Thyroid gland (tissue), 4 donors: ENCODE measurements at regions not wholly inside any gene's neighbourhood (a gene's known extent, or its start where the extent isn't known, plus 50 kb on each side); places are given as distances from the start of the nearest gene placed in this dataset.
"Not testable (repeated sequence)": the region's sequence is repeated elsewhere in the genome, so short reads cannot be mapped to it uniquely, and the experiment has no call there.

Source experiments
- DNase-seq, 2 donors: peaks; one replicate each; pipeline ENCODE4 v3.0.0-alpha.2; 2019
- H3K27ac ChIP-seq, 3 donors: fragments of 200-600 bp; sonication (generic); 1 replicate in 2 of 3; 2 replicates in 1 of 3; pipeline ENCODE4 v1.5.1; 2016 to 2019; ENCODE audit warnings: mild to moderate bottlenecking in 1 of 3, moderate library complexity in 1 of 3
- H3K27me3 ChIP-seq: fragments of 200-600 bp; sonication (generic); one replicate; pipeline ENCODE4 v1.5.1; 2019
- H3K36me3 ChIP-seq, 2 donors: fragments of 200-600 bp; sonication (generic); one replicate each; pipeline ENCODE4 v1.5.1; 2016 to 2019
- H3K4me1 ChIP-seq, 2 donors: fragments of 200-600 bp; sonication (generic); one replicate each; pipeline ENCODE4 v1.5.1; 2017 to 2019
- H3K4me3 ChIP-seq, 3 donors: fragments of 200-600 bp; sonication (generic); replicated peaks in 1 of 3; 1 replicate in 2 of 3; 2 replicates in 1 of 3; pipeline ENCODE4 v1.5.1; 2016; ENCODE audit warnings: mild to moderate bottlenecking in 1 of 3
- H3K9me3 ChIP-seq: fragments of 200-600 bp; sonication (generic); one replicate; pipeline ENCODE4 v1.5.1; 2017
- POLR2A ChIP-seq, 2 donors: fragments of 450-650 bp; IDR thresholded peaks; one replicate each; pipeline ENCODE4 v1.6.1; 2017; ENCODE audit warnings: antibody characterized with exemption in 2 of 2, mild to moderate bottlenecking in 2 of 2, moderate library complexity in 1 of 2
- WGBS, 2 donors: methylation state at CpG; one replicate each; pipeline ENCODE4 v1.1.5; 2017; 5-methylcytosine and 5-hydroxymethylcytosine counted together
- intact Hi-C: fragments of 100-400 bp; cut with DNase I; formaldehyde crosslinking; loops from one replicate; pipeline ENCODE4 v1.15.1; 2023
- TF ChIP-seq, protein P1 (sequence below), 6 experiments: fragments of 200-600 bp in 3 of 6; fragments of 450-650 bp in 3 of 6; sonication (generic) in 3 of 6; IDR thresholded peaks; one replicate each; pipeline ENCODE4 v1.5.1; 2016 to 2019; ENCODE audit warnings: antibody characterized with exemption in 6 of 6, mild to moderate bottlenecking in 2 of 6, inconsistent platforms in 1 of 6, moderate library complexity in 1 of 6

DNA sequence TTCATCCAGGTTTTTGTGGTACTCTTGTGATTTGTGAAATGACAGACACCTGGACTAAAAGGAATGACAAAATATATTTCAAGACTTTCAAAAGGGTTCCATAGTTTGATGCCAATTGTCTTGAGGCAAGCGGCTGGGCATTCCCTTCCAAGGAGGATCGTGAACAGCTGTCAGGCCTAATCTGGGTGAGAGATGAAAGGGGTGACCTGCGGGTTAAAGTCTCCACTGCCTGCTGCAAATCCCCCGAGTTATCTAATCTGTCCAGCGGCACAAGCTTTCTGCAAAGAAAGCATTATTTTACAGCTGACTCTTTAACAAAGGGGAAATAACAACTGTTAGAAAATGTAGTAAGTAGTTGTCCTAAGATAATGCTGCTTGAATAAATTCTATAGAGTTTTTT, 128.7 kb upstream of the MB21D2 start:
- H3K27me3 ChIP-seq = no peaks in the 10 kb centered on the region
- DNase-seq = no peak
- intact Hi-C loops = no loop called here
- 56 to 65% methylated on average over 5 of the region's 5 CpGs for WGBS, 2 donors
- no peak overlapping the region for H3K27ac ChIP-seq
- H3K9me3 ChIP-seq = no peaks in the 10 kb centered on the region
- H3K4me3 ChIP-seq = no peak overlapping the region
- no peaks in the 10 kb centered on the region for H3K36me3 ChIP-seq
- no peaks in the 10 kb centered on the region for H3K4me1 ChIP-seq
- TF ChIP-seq POLR2A (IDR thresholded peaks at IDR 0.05) = no peak
- TF ChIP-seq, protein P1, sequence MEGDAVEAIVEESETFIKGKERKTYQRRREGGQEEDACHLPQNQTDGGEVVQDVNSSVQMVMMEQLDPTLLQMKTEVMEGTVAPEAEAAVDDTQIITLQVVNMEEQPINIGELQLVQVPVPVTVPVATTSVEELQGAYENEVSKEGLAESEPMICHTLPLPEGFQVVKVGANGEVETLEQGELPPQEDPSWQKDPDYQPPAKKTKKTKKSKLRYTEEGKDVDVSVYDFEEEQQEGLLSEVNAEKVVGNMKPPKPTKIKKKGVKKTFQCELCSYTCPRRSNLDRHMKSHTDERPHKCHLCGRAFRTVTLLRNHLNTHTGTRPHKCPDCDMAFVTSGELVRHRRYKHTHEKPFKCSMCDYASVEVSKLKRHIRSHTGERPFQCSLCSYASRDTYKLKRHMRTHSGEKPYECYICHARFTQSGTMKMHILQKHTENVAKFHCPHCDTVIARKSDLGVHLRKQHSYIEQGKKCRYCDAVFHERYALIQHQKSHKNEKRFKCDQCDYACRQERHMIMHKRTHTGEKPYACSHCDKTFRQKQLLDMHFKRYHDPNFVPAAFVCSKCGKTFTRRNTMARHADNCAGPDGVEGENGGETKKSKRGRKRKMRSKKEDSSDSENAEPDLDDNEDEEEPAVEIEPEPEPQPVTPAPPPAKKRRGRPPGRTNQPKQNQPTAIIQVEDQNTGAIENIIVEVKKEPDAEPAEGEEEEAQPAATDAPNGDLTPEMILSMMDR (IDR thresholded peaks at IDR 0.05) = no peak

DNA sequence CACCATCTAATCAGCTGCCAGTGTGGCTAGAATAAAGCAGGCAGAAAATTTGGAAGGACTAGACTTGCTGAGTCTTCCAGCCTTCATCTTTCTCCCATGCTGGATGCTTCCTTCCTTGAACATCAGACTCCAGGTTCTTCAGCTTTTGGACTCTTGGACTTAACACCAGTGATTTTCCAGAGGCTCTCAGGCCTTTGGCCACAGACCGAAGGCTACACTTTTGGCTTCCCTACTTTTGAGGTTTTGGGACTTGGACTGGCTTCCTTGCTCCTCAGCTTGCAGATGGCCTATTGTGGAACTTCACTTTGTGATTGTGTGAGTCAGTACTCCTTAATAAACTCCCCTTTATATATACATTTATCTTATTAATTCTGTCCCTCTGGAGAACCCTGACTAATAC, 129.8 kb upstream of the MB21D2 start:
- H3K4me3 ChIP-seq, intact Hi-C loops, H3K36me3 ChIP-seq, H3K4me1 ChIP-seq, H3K27me3 ChIP-seq, H3K27ac ChIP-seq, DNase-seq, H3K9me3 ChIP-seq: not testable (repeated sequence)
- 4 to 33% methylated on average over 1 of the region's 1 CpG for WGBS, 2 donors

DNA sequence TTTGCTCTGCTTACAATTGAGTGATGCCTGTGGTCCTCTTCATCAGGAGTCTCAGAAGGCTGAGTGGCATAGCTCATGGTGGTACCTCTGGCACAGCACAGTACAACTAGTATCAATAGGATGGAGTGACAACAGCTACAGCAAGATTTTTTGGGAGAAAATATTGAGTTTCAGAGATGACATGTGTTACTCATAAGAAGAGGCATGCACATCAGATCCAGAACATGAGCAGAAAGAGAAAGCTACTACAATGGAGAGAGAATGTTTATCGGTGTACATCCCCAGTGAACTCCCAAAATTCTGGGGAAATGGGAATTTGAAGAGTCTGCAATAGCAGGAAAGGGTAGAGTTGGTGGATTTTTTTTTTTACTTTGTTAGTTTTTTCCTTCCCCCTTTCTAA, 130.5 kb upstream of the MB21D2 start:
- DNase-seq = no peak
- H3K36me3 ChIP-seq = no peaks in the 10 kb centered on the region
- no peak for TF ChIP-seq POLR2A (IDR thresholded peaks at IDR 0.05)
- TF ChIP-seq, protein P1 (IDR thresholded peaks at IDR 0.05) = no peak
- H3K4me3 ChIP-seq = no peak overlapping the region
- H3K27ac ChIP-seq = no peak overlapping the region
- H3K9me3 ChIP-seq = no peaks in the 10 kb centered on the region
- 77 to 88% methylated on average over 1 of the region's 1 CpG for WGBS, 2 donors
- intact Hi-C loops = no loop called here
- H3K27me3 ChIP-seq = no peaks in the 10 kb centered on the region
- H3K4me1 ChIP-seq = no peaks in the 10 kb centered on the region

DNA sequence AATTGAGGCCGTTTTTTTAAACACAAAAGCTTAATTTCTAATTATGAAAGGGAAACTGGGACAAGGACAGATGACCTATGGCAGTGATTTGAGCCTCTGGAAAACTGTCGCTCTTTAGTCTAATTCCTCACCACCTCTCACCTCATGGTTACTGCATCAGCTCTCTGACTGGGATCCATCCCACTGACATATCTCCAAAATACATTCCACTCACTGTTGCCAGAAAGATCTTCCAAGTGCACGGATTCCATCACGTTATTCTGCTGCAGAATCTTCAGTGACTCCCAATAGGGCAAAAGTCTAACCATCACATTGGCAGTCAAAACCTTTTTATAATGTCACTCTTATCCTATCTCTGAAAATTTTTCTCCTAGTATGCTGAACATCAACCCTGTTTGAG, 132.3 kb upstream of the MB21D2 start:
- Histone ChIP-seq H3K27me3 (no peaks in the 10 kb centered on the region), H3K9me3 (no peaks in the 10 kb centered on the region), H3K27ac (no peak overlapping the region), H3K4me3 (no peak overlapping the region), H3K36me3 (no peaks in the 10 kb centered on the region), H3K4me1 (no peaks in the 10 kb centered on the region)
- WGBS, 2 donors = 65 to 70% methylated on average over 4 of the region's 4 CpGs
- no peak for DNase-seq
- TF ChIP-seq, protein P1 (IDR thresholded peaks at IDR 0.05) = no peak
- no peak for TF ChIP-seq POLR2A (IDR thresholded peaks at IDR 0.05)
- intact Hi-C loops = no loop called here

DNA sequence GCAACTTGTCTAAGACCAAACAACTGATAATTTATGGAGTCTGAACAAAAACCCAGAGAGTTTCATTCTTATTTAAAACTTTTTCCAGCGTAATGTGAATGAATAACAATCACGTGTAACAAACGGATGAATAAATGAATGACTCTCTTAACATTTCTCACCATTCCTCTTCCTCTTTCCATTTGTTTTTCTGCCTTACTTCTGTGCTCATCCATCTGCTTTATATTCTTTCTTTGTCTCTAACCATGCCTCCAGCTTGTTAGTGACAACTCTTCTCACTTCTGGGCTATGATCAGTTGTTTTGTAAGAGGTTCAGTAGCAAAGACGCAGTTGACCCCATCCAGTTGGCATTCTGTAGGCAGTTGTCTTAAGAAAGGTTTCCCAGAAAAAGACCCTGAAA, 133.7 kb upstream of the MB21D2 start:
- Histone ChIP-seq H3K27me3 (no peaks in the 10 kb centered on the region), H3K27ac (no peak overlapping the region), H3K9me3 (no peaks in the 10 kb centered on the region), H3K4me3 (no peak overlapping the region), H3K36me3 (no peaks in the 10 kb centered on the region), H3K4me1 (no peaks in the 10 kb centered on the region)
- no peak for DNase-seq
- no peak for TF ChIP-seq POLR2A (IDR thresholded peaks at IDR 0.05)
- TF ChIP-seq, protein P1 (IDR thresholded peaks at IDR 0.05) = no peak
- intact Hi-C loops = no loop called here
- 87 to 91% methylated on average over 4 of the region's 4 CpGs for WGBS, 2 donors
